GM10266 (cell line): ENCODE measurements at regions not wholly inside any gene's neighbourhood (a gene's known extent, or its start where the extent isn't known, plus 50 kb on each side); places are given as distances from the start of the nearest gene placed in this dataset.

Source experiments
- DNase-seq: peaks from one replicate; pipeline ENCODE4 v3.0.0; 2012; ENCODE audit errors: extremely low spot score
- CTCF ChIP-seq: IDR thresholded peaks from 2 replicates; pipeline ENCODE4 v1.5.1; 2012; ENCODE audit warnings: mild to moderate bottlenecking, low read depth; ENCODE audit not compliant: control insufficient read depth, insufficient read depth; ENCODE audit errors: missing control alignments

DNA sequence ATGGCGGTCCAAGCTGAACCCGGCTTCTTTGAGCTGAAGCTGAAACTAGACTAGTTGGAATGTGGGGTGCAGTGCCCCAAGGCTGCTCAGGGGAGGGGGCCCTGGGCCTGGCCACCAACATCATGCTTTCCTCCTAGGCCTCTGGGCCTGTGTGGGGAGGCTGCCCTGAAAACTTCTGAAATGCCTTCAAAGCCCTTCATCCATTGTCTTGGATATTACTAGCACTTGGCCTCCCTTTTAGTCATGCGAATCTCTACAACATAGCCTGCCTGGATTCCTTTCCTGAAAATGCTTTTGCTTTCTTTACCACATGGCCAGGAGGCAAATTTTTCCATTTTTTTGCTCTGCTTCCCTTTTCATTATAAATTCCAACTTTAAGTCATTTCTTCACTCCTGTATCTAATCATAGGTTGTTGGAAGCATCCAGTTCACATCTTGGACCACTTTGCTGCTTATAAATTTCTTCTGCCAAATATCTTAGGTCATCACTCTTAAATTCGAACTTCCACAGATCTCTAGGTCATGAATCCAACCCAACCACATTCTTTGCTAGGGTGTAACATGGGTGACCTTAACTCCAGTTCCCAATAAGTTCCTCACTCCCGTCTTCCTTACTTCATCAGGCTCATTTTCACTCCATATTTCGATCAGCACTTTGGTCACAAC is 103.4 kb downstream of the DDIT4L start:
- no peak for TF ChIP-seq CTCF

DNA sequence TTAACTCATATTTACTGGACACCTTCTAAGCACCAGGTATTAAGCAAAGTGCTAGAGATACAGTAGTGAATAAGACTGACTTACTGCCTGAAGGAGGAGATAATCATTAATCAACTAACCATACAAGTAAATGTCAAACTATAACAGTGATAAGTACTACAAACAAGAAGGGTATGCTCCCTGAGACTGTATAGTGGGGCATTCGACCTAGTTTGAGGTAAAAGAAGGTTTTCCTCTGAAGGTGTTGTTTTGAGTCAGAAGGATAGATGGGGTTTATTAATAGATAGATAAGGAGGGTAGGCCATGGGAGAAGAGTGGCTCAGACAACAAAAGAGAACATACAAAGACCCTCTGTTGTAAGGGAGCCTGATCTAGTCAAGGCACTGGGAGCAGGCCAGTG is 105.4 kb downstream of the DDIT4L start:
- TF ChIP-seq CTCF, result no peak
- no peak for DNase-seq

More for the DNA sequence above, 103.4 kb downstream of the DDIT4L start:
- DNase-seq, result no peak

DNA sequence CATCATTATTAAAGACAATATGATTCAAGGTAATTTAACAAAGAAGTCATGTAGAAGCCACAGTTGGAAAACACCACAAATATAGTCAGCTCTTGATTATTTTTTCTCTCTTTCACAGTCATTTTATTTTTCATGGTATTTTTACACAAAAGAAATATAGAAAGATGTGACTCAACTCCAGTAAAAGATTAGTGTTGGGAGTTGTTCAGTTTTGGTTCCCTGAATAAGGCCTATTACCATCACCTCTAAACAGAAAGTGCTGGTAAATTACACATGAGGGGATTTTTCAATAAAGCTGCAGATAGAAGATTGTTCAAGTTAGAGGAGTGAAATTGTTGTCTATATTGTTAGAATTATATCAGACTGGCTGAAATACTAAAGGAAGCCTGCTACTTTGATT is 107.0 kb downstream of the DDIT4L start:
- no peak for DNase-seq
- no peak for TF ChIP-seq CTCF

DNA sequence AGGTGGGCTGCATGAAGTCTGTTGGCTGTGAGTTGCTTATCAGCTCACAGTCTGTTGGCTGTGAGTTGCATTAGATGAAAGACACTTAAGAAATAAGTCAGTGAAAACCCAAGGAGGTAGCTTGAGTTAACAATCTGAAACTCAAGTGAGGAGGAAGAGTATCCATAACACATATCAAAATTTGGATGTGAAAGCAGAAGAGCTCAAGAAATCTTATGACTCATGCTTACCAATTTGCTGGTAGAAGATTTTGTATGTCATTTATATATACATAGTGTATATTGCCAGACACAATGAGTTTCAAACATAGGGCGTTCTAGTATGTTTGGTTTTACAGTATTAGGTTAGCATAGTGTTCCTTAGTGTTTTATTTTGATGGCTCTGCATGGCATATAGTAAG is 107.4 kb downstream of the DDIT4L start:
- DNase-seq, result no peak

DNA sequence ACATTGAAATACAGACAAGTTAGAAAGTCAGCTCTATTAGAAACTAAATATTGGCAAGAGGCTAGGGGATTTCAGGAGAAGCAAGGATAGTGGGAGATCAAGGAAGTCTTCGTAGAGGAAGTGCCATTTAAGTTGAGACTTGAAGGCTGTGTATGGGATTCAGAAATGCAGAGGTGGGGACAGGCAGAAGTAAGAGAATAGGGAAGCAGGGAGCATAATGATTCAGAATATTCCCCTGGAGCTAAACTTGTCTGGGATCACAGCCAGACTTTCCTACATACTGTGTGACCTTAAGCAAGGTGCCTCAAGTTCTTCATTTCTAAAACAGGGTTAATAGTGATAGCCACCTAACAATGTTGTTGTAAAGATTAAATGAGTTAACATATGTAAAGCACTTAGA is 108.8 kb downstream of the DDIT4L start:
- no peak for DNase-seq
- no peak for TF ChIP-seq CTCF

More for the DNA sequence above, 107.4 kb downstream of the DDIT4L start:
- no peak for TF ChIP-seq CTCF

GRCh38 chr4:100079264-100079663 is 111.0 kb downstream of the DDIT4L start:
- DNase-seq, result no peak
- TF ChIP-seq CTCF, result no peak

GRCh38 chr4:100076753-100077152 is 113.5 kb downstream of the DDIT4L start:
- TF ChIP-seq CTCF, result no peak
- no peak for DNase-seq
